Aorta (tissue), 5 donors: ENCODE measurements at regions not wholly inside any gene's neighbourhood (a gene's known extent, or its start where the extent isn't known, plus 50 kb on each side); places are given as distances from the start of the nearest gene placed in this dataset.

ENCODE experiments used
- ATAC-seq: fragments of 200-7000 bp; cut with Tn5 transposase; one replicate; pipeline ENCODE4 v1.9.1; 2022; ENCODE audit warnings: moderate library complexity; ENCODE audit not compliant: low FRiP score
- DNase-seq, 2 donors: peaks; one replicate each; pipeline ENCODE4 v3.0.0-alpha.2; 2020
- H3K27ac ChIP-seq, 2 donors: one replicate each; pipeline ENCODE4 v1.5.1; 2013; ENCODE audit warnings: low read length in 2 of 2, mild to moderate bottlenecking in 2 of 2, moderate library complexity in 2 of 2, control low read depth in 1 of 2, inconsistent platforms in 1 of 2, low read depth in 1 of 2
- H3K27me3 ChIP-seq, 2 donors: one replicate each; pipeline ENCODE4 v1.6.1; 2013; ENCODE audit warnings: control low read depth in 1 of 2, low read length in 1 of 2, mild to moderate bottlenecking in 1 of 2, moderate library complexity in 1 of 2; ENCODE audit not compliant: insufficient read depth in 2 of 2, control insufficient read depth in 1 of 2
- H3K36me3 ChIP-seq, 2 donors: one replicate each; pipeline ENCODE4 v1.6.1; 2013; ENCODE audit warnings: control low read depth in 1 of 2, low read length in 1 of 2, mild to moderate bottlenecking in 1 of 2; ENCODE audit not compliant: insufficient read depth in 2 of 2, control insufficient read depth in 1 of 2
- H3K4me1 ChIP-seq, 2 donors: one replicate each; pipeline ENCODE4 v1.6.1; 2013; ENCODE audit warnings: low read length in 2 of 2, control low read depth in 1 of 2, mild to moderate bottlenecking in 1 of 2, moderate library complexity in 1 of 2; ENCODE audit not compliant: insufficient read depth in 2 of 2, control insufficient read depth in 1 of 2
- H3K4me3 ChIP-seq, 2 donors: one replicate each; pipeline ENCODE4 v1.5.1; 2013; ENCODE audit warnings: low read length in 2 of 2, control low read depth in 1 of 2, mild to moderate bottlenecking in 1 of 2
- H3K9me3 ChIP-seq: one replicate; pipeline ENCODE4 v1.6.1; 2013; ENCODE audit warnings: mild to moderate bottlenecking, low read length; ENCODE audit not compliant: control insufficient read depth
- WGBS, 2 donors: extraction: QIAGEN DNeasy Blood & Tissue Kit; methylation state at CpG; one replicate each; pipeline ENCODE4 v1.1.7; 2013; 5-methylcytosine and 5-hydroxymethylcytosine counted together
- intact Hi-C, 2 donors: fragments of 100-400 bp; cut with DNase I; formaldehyde crosslinking; loops; one replicate each; pipeline versions ENCODE4 v1.14.2 to v1.15.0; 2022
- donor health status: healthy with polysubstance abuse.
- donor health status: Bipolar disorder and iron deficiency.
- donor health status: DM: no; HTN: no; CAD: no.
- donor health status: DM: no; HTN: no; CAD: no.
- donor health status: DM: yes; HTN: yes; CAD: no.

DNA sequence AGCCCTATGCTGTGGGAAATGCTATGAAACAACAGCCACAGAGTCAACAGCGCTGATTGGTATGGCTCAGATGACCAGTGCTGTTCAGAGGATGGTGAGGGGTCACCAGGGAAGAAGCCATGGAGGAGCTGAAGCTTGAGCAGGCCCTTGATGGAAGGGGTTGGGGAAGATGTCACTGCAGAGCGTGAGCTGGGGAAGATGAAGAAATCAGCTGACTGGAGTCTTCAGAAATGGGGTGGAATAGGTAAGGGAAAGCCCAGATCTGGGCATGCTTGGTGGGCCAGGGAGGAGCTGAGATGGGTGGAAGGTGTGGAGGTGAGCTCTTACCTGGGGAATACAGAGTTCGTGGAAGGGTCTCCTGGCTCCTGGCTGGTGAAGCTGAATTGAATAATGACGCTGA is 105.4 kb upstream of the PLET1 start:
- WGBS, 2 donors = 94 to 97% methylated on average over 4 of the region's 4 CpGs
- Histone ChIP-seq H3K27ac (no peak overlapping the region), H3K9me3 (no peaks in the 10 kb centered on the region), H3K4me3 (no peak overlapping the region), H3K36me3 (no peaks in the 10 kb centered on the region), H3K27me3 (no peaks in the 10 kb centered on the region), H3K4me1 (no peaks in the 10 kb centered on the region)
- intact Hi-C loops = no loop called here
- DNase-seq (no peak), ATAC-seq (no peak)

DNA sequence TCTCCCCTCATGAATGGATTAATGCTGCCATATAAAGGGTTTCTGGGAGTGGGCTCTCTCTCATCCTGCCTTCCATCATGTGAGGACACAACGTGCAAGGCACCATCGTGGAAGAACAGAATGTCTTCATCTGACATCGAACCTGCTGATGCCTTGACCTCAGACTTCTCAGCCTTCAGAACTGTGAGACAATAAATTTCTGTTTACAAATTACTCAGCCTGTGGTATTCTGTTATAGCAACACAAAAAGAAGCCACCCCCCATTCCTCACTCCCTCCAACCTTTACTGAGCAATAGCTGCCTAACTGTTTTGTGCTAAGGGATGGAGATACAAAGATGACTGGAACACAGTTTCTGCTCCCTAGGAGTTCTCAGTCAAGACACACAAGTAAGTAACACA is 106.1 kb upstream of the PLET1 start:
- Histone ChIP-seq H3K4me1 (no peaks in the 10 kb centered on the region), H3K4me3 (no peak overlapping the region), H3K27ac (no peak overlapping the region), H3K36me3 (no peaks in the 10 kb centered on the region), H3K27me3 (no peaks in the 10 kb centered on the region), H3K9me3 (no peaks in the 10 kb centered on the region)
- intact Hi-C loops = no loop called here
- 93 to 94% methylated on average over 3 of the region's 3 CpGs for WGBS, 2 donors
- no peak for DNase-seq
- no peak for ATAC-seq

DNA sequence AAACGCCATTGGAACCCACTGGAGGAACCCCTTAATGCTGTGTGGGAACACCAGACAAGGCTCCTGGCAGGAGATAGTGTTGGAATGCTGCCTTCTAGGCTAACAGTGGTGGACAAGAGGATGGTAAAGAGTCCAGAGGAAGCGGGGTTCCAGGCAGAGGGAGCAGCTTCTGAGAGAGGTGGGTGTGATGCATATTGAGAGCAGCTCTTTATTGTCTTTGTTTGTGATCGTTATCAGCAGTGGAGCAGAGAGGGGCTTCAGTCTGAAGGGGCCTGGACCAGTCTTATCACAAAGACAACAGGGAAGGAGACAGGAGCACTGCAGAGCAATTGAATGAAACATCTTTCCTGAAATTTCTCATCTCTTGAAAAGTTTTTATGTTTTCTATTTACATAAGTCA is 106.8 kb upstream of the PLET1 start:
- no peaks in the 10 kb centered on the region for H3K4me1 ChIP-seq
- intact Hi-C loops = no loop called here

DNA sequence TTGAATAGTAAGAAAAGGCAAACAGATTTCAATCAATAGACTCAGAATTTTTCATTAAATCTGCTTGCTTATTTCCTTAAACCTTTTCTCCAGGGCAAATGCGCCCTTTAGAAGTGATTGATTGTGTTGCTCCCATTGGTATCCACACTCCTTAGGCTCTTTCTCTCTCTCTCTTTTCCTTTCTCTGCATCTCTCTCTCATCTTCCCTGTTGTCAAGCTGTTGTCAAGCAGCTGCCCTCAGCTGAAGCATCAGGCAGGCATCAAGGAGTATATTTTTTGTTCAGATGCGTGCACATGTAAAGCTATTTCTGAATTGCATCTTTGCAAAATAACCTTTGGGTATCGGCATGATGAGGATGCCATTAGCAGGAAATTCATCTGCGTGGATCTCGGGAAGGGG is 107.2 kb upstream of the PLET1 start:
- ATAC-seq (no peak), DNase-seq (no peak)
- WGBS, 2 donors = 92% methylated on average over 5 of the region's 5 CpGs
- Histone ChIP-seq H3K4me1 (no peaks in the 10 kb centered on the region), H3K27me3 (no peaks in the 10 kb centered on the region), H3K4me3 (no peak overlapping the region), H3K27ac (no peak overlapping the region), H3K9me3 (no peaks in the 10 kb centered on the region), H3K36me3 (no peaks in the 10 kb centered on the region)
- intact Hi-C loops = no loop called here

More for the DNA sequence above, 106.8 kb upstream of the PLET1 start:
- no peaks in the 10 kb centered on the region for H3K27me3 ChIP-seq
- no peak overlapping the region for H3K27ac ChIP-seq
- ATAC-seq (no peak), DNase-seq (no peak)
- H3K4me3 ChIP-seq = no peak overlapping the region
- no peaks in the 10 kb centered on the region for H3K36me3 ChIP-seq
- WGBS, 2 donors = 74 to 86% methylated on average over 3 of the region's 3 CpGs
- no peaks in the 10 kb centered on the region for H3K9me3 ChIP-seq

DNA sequence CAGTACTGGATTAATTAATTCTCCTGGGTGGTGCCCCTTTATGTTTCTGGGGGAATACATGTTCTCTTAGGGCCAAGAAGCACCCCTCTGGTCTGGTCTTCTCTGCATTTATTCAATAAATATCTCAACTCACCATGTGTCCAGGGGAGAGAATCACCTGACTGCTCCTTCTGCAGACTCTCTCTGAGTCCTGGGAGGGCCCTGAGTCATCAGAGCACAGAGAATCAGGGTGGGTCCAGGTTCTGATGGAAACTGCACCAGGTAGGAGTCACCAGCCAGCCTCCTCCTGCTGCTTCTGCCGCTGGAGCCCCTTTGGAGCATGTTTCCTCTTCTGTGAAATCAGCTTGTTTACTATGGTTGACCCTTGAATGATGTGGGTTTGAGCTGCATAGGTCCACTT is 107.7 kb upstream of the PLET1 start:
- intact Hi-C loops = no loop called here
- no peak for DNase-seq
- H3K27me3 ChIP-seq = no peaks in the 10 kb centered on the region
- ATAC-seq = no peak
- H3K27ac ChIP-seq = no peak overlapping the region
- no peaks in the 10 kb centered on the region for H3K4me1 ChIP-seq
- no peak overlapping the region for H3K4me3 ChIP-seq
- 90 to 96% methylated on average over 1 of the region's 1 CpG for WGBS, 2 donors
- H3K36me3 ChIP-seq = no peaks in the 10 kb centered on the region
- no peaks in the 10 kb centered on the region for H3K9me3 ChIP-seq

DNA sequence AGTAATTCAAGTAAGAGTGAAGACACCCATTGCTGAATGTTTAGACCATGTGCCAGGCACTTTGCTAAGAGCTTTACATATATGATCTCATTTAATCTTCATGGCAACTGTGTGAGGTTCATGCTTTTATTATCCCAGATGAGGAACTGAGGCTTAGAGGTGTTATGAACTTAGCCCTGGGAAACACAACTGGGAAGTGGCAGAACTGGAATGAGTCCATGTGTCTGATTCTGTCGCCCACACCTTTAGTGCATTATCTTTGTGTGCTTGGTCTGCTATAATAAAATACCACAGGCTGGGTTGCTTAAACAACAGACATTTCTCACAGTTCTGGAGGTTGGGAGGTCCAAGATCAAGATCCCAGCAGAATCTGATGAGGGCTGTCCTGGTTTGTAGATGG is 108.7 kb upstream of the PLET1 start:
- Histone ChIP-seq H3K4me3 (no peak overlapping the region), H3K36me3 (no peaks in the 10 kb centered on the region), H3K27me3 (no peaks in the 10 kb centered on the region), H3K4me1 (no peaks in the 10 kb centered on the region), H3K27ac (no peak overlapping the region), H3K9me3 (no peaks in the 10 kb centered on the region)
- 93 to 96% methylated on average over 1 of the region's 1 CpG for WGBS, 2 donors
- ATAC-seq = no peak
- DNase-seq = no peak
- intact Hi-C loops = no loop called here

DNA sequence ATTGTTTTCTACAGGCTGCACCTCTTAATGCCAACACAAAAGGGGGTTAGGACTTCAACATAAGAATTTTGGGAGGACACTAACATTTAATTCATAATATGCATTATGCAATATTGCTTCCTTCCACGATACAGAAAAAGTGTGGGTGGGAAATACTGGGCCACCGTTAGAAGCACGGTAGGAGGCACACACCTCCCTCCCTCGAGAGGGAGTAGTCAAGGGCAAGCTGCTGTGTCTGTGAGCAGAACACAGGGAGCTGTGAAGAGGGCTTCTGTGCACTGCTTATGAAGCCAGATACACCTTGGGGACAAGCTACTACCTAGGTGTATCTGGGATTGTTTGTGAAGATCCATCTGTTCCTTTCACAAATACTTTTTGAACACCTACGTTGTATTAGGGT is 109.3 kb upstream of the PLET1 start:
- ATAC-seq (no peak), DNase-seq (no peak)
- WGBS, 2 donors = 83 to 85% methylated on average over 5 of the region's 5 CpGs
- no peak overlapping the region for H3K27ac ChIP-seq
- no peak overlapping the region for H3K4me3 ChIP-seq
- no peaks in the 10 kb centered on the region for H3K9me3 ChIP-seq
- H3K4me1 ChIP-seq = no peaks in the 10 kb centered on the region
- H3K27me3 ChIP-seq = no peaks in the 10 kb centered on the region
- no peaks in the 10 kb centered on the region for H3K36me3 ChIP-seq
- intact Hi-C loops = no loop called here

DNA sequence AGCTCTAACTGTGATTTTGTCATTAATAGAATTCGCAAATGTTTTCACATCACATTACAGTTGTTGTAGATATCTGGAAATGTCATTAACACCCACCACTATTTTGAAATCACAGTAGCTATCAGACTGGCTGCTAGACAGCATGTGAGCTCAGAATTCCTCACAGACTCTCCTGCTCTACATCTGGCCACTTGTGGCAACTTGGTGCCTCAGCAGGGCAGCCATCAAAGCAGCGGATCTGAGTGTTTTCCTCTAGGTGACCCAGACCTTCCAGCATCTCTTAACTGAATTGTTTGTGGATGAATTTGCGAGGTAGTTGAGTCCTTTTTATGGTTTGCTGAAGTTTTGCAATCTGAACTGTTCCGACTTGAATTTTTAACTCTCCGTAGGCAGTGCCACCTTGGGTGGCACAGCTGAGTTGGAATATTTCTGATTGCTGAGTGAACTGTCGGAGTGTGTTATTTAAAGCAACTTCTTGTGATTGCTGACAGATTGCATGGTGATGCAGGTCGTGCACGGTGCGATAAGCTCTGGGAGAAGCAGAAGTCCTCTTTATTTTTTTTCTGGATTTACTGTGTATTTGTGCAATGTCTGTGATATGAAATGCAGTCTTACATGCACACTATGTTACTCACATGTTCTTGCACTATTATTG is 114.0 kb upstream of the PLET1 start:
- H3K4me3 ChIP-seq = no peak overlapping the region
- no peak overlapping the region for H3K27ac ChIP-seq
- intact Hi-C loops = no loop called here
- ATAC-seq (no peak), DNase-seq (no peak)
- no peaks in the 10 kb centered on the region for H3K4me1 ChIP-seq
- H3K36me3 ChIP-seq = no peaks in the 10 kb centered on the region
- H3K9me3 ChIP-seq = no peaks in the 10 kb centered on the region
- WGBS, 2 donors = 57 to 63% methylated on average over 9 of the region's 9 CpGs
- H3K27me3 ChIP-seq = no peaks in the 10 kb centered on the region

DNA sequence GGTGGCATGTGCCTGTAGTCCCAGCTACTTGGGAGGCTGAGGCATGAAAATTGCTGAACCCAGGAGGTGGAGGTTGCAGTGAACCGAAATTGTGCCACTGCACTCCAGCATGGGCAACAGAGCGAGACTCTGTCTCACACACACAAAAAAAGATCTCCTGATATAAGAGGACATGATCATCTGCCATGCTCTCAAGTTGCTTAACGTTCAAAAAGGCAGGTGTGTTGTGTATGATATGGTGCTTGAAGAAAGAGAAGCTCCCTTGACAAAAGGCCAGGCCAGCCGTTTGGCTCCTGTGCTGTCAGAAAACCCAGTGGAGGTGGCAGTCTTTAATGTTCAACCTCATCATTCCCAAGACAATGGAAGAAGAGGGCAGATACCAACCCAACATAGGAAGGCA is 117.3 kb upstream of the PLET1 start:
- no peak overlapping the region for H3K4me3 ChIP-seq
- ATAC-seq (no peak), DNase-seq (no peak)
- H3K36me3 ChIP-seq = no peaks in the 10 kb centered on the region
- no peaks in the 10 kb centered on the region for H3K4me1 ChIP-seq
- H3K9me3 ChIP-seq = no peaks in the 10 kb centered on the region
- H3K27me3 ChIP-seq = no peaks in the 10 kb centered on the region
- no peak overlapping the region for H3K27ac ChIP-seq
- 89 to 90% methylated on average over 4 of the region's 4 CpGs for WGBS, 2 donors
- intact Hi-C loops = no loop called here
